Transverse colon (tissue), 3 donors: ENCODE measurements at regions not wholly inside any gene's neighbourhood (a gene's known extent, or its start where the extent isn't known, plus 50 kb on each side); places are given as distances from the start of the nearest gene placed in this dataset.

ENCODE experiments used
- CTCF ChIP-seq, 5 experiments: fragments of 200-600 bp in 3 of 5; fragments of 450-650 bp in 2 of 5; sonication (generic) in 3 of 5; IDR thresholded peaks; 1 replicate in 2 of 5; 2 replicates in 3 of 5; pipeline ENCODE4 v1.5.1; 2016 to 2017; ENCODE audit warnings: antibody characterized with exemption in 5 of 5, inconsistent platforms in 3 of 5, mild to moderate bottlenecking in 2 of 5, moderate library complexity in 1 of 5
- EP300 ChIP-seq: sonication (generic); formaldehyde crosslinking; IDR thresholded peaks from one replicate; pipeline ENCODE4 v1.6.1; 2017; ENCODE audit warnings: antibody characterized with exemption, low read depth
- POLR2A ChIP-seq: fragments of 450-650 bp; IDR thresholded peaks from one replicate; pipeline ENCODE4 v1.6.1; 2016; ENCODE audit warnings: antibody characterized with exemption, mild to moderate bottlenecking, moderate library complexity

- no peak for TF ChIP-seq CTCF (IDR thresholded peaks at IDR 0.05)
- TF ChIP-seq EP300, result no peak
- TF ChIP-seq POLR2A, result no peak
These were observed 177.6 kb downstream of the MTX2 start for GRCh38 chr2:176446718-176447414.
